HepG2 (cell line): ENCODE measurements at regions not wholly inside any gene's neighbourhood (a gene's known extent, or its start where the extent isn't known, plus 50 kb on each side); places are given as distances from the start of the nearest gene placed in this dataset.

ENCODE experiments used
- GATA4 ChIP-seq: sonication (generic); IDR thresholded peaks from 2 replicates; pipeline ENCODE4 v1.6.1; 2016; ENCODE audit warnings: antibody characterized with exemption, low read depth, borderline replicate concordance
- HOXA3 ChIP-seq: sonication (generic); formaldehyde crosslinking; IDR thresholded peaks from 2 replicates; pipeline ENCODE4 v1.5.0; 2020; ENCODE audit warnings: missing genetic modification reagents
- PAF1 ChIP-seq: IDR thresholded peaks from 2 replicates; pipeline ENCODE4 v1.6.1; 2016; ENCODE audit warnings: missing genetic modification reagents, missing compliant biosample characterization
- RCOR2 ChIP-seq: IDR thresholded peaks from 2 replicates; pipeline ENCODE4 v1.6.1; 2016; ENCODE audit warnings: missing biosample characterization, missing genetic modification reagents
- SMAD3 ChIP-seq: sonication (generic); formaldehyde crosslinking; IDR thresholded peaks from 2 replicates; pipeline ENCODE4 v1.4.0; 2020; ENCODE audit warnings: missing genetic modification reagents
- SOX5 ChIP-seq: IDR thresholded peaks from 2 replicates; pipeline ENCODE4 v1.6.1; 2016; ENCODE audit warnings: borderline replicate concordance
- SP1 ChIP-seq, 2 experiments: fragments of 450-650 bp in 1 of 2; sonication (generic) in 1 of 2; formaldehyde crosslinking in 1 of 2; IDR thresholded peaks; 2 replicates each; pipeline versions ENCODE4 v1.4.0 to v1.6.1; 2016 to 2020; ENCODE audit warnings: missing genetic modification reagents in 1 of 2
- SP5 ChIP-seq: IDR thresholded peaks from 2 replicates; pipeline ENCODE4 v1.6.1; 2016; ENCODE audit warnings: low read depth, borderline replicate concordance
- SSRP1 ChIP-seq: IDR thresholded peaks from 2 replicates; pipeline ENCODE4 v1.6.1; 2016; ENCODE audit warnings: control low read depth
- TBL1XR1 ChIP-seq: fragments of 150-350 bp; IDR thresholded peaks from 2 replicates; pipeline ENCODE4 v1.6.1; 2014; ENCODE audit warnings: borderline replicate concordance, low read length; ENCODE audit not compliant: partially characterized antibody
- ZNF18 ChIP-seq: sonication (generic); formaldehyde crosslinking; IDR thresholded peaks from 2 replicates; pipeline ENCODE4 v1.8.0; 2022; ENCODE audit warnings: mild to moderate bottlenecking, missing genetic modification reagents; ENCODE audit not compliant: insufficient replicate concordance
- ZNF24 ChIP-seq: fragments of 450-650 bp; IDR thresholded peaks from 2 replicates; pipeline ENCODE4 v1.6.1; 2017; ENCODE audit warnings: antibody characterized with exemption, mild to moderate bottlenecking
- ZNF569 ChIP-seq: sonication (generic); formaldehyde crosslinking; IDR thresholded peaks from 2 replicates; pipeline ENCODE4 v1.5.0; 2020; ENCODE audit warnings: mild to moderate bottlenecking, missing genetic modification reagents, moderate library complexity, borderline replicate concordance
- ZXDC ChIP-seq: sonication (generic); formaldehyde crosslinking; IDR thresholded peaks from 2 replicates; pipeline ENCODE4 v1.5.0; 2020; ENCODE audit warnings: mild to moderate bottlenecking, missing genetic modification reagents
- TF ChIP-seq, protein P1 (sequence below): sonication (generic); formaldehyde crosslinking; IDR thresholded peaks from 2 replicates; pipeline ENCODE4 v1.5.1; 2020; ENCODE audit warnings: mild to moderate bottlenecking, missing genetic modification reagents, borderline replicate concordance
- TF ChIP-seq, protein P2 (sequence below): IDR thresholded peaks from 2 replicates; pipeline ENCODE4 v1.6.1; 2016; ENCODE audit warnings: control low read depth
- TF ChIP-seq, protein P3 (sequence below): sonication (generic); formaldehyde crosslinking; IDR thresholded peaks from 2 replicates; pipeline ENCODE4 v1.4.0; 2020; ENCODE audit warnings: missing genetic modification reagents

DNA sequence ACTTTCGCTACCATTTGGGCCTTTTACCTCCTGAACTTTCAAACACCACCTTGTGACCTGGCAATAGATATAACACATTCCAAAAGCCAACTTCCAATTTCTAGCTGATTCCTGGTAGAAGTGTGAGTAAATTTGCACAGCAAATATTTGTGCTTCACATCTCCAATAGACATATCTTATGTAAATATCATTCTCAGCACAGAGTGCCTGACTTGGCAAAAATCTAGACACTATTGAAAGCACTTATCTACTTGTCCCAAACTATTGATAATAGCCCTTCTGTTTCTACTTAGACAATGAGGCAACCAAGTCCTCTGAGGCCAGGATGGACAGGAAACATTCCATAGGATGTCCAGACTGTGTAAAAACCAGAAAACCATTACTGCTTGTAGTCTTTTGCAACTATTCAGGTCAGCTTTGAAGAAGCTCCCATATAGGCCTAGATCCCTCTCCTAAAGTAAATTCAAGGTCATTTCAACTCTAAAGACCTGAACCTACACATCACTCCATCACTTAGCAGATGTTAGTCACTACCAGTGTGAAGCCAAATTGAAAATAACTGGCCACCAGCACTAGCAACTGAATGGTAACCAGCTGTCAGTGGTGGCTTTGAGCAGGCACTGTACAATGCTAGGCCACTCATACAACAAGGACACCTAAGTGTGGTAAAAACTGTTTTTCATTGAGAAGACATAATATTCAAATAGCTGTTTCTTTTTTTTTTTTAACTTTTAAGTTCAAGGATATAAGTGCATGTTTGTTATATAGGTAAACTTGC lies 95.3 kb upstream of the RSPO3 start (continued):
- TF ChIP-seq SP5 (CRISPR knock-in tag) = peak; percentile 27
- TF ChIP-seq ZNF569 (CRISPR knock-in tag) = no peak
- TF ChIP-seq SSRP1 (CRISPR knock-in tag) = no peak
- peak; percentile 97 for TF ChIP-seq GATA4
- peak; percentile 91 for TF ChIP-seq RCOR2 (CRISPR knock-in tag)
- TF ChIP-seq, protein P1, sequence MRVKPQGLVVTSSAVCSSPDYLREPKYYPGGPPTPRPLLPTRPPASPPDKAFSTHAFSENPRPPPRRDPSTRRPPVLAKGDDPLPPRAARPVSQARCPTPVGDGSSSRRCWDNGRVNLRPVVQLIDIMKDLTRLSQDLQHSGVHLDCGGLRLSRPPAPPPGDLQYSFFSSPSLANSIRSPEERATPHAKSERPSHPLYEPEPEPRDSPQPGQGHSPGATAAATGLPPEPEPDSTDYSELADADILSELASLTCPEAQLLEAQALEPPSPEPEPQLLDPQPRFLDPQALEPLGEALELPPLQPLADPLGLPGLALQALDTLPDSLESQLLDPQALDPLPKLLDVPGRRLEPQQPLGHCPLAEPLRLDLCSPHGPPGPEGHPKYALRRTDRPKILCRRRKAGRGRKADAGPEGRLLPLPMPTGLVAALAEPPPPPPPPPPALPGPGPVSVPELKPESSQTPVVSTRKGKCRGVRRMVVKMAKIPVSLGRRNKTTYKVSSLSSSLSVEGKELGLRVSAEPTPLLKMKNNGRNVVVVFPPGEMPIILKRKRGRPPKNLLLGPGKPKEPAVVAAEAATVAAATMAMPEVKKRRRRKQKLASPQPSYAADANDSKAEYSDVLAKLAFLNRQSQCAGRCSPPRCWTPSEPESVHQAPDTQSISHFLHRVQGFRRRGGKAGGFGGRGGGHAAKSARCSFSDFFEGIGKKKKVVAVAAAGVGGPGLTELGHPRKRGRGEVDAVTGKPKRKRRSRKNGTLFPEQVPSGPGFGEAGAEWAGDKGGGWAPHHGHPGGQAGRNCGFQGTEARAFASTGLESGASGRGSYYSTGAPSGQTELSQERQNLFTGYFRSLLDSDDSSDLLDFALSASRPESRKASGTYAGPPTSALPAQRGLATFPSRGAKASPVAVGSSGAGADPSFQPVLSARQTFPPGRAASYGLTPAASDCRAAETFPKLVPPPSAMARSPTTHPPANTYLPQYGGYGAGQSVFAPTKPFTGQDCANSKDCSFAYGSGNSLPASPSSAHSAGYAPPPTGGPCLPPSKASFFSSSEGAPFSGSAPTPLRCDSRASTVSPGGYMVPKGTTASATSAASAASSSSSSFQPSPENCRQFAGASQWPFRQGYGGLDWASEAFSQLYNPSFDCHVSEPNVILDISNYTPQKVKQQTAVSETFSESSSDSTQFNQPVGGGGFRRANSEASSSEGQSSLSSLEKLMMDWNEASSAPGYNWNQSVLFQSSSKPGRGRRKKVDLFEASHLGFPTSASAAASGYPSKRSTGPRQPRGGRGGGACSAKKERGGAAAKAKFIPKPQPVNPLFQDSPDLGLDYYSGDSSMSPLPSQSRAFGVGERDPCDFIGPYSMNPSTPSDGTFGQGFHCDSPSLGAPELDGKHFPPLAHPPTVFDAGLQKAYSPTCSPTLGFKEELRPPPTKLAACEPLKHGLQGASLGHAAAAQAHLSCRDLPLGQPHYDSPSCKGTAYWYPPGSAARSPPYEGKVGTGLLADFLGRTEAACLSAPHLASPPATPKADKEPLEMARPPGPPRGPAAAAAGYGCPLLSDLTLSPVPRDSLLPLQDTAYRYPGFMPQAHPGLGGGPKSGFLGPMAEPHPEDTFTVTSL (CRISPR knock-in tag) = peak; percentile 78
- TF ChIP-seq HOXA3 = no peak
- no peak for TF ChIP-seq ZXDC (CRISPR knock-in tag)
- peak; percentile 93 for TF ChIP-seq SOX5 (CRISPR knock-in tag)
- no peak for TF ChIP-seq PAF1
- TF ChIP-seq SMAD3 = peak; percentile 72; the same call in 1 of the 2 replicates
- no peak for TF ChIP-seq SP1 (IDR thresholded peaks at IDR 0.05)
- TF ChIP-seq SP1 (CRISPR knock-in tag; IDR thresholded peaks at IDR 0.05) = no peak
- TF ChIP-seq, protein P2, sequence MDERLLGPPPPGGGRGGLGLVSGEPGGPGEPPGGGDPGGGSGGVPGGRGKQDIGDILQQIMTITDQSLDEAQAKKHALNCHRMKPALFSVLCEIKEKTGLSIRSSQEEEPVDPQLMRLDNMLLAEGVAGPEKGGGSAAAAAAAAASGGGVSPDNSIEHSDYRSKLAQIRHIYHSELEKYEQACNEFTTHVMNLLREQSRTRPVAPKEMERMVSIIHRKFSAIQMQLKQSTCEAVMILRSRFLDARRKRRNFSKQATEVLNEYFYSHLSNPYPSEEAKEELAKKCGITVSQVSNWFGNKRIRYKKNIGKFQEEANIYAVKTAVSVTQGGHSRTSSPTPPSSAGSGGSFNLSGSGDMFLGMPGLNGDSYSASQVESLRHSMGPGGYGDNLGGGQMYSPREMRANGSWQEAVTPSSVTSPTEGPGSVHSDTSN (CRISPR knock-in tag) = no peak
- TF ChIP-seq, protein P3, sequence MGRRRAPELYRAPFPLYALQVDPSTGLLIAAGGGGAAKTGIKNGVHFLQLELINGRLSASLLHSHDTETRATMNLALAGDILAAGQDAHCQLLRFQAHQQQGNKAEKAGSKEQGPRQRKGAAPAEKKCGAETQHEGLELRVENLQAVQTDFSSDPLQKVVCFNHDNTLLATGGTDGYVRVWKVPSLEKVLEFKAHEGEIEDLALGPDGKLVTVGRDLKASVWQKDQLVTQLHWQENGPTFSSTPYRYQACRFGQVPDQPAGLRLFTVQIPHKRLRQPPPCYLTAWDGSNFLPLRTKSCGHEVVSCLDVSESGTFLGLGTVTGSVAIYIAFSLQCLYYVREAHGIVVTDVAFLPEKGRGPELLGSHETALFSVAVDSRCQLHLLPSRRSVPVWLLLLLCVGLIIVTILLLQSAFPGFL (CRISPR knock-in tag) = no peak
- TF ChIP-seq ZNF18 (CRISPR knock-in tag) = no peak
- peak; percentile 65 for TF ChIP-seq TBL1XR1
- no peak for TF ChIP-seq ZNF24
